ENCODE measurements at regions not wholly inside any gene's neighbourhood (a gene's known extent, or its start where the extent isn't known, plus 50 kb on each side); places are given as distances from the start of the nearest gene placed in this dataset.

DNA sequence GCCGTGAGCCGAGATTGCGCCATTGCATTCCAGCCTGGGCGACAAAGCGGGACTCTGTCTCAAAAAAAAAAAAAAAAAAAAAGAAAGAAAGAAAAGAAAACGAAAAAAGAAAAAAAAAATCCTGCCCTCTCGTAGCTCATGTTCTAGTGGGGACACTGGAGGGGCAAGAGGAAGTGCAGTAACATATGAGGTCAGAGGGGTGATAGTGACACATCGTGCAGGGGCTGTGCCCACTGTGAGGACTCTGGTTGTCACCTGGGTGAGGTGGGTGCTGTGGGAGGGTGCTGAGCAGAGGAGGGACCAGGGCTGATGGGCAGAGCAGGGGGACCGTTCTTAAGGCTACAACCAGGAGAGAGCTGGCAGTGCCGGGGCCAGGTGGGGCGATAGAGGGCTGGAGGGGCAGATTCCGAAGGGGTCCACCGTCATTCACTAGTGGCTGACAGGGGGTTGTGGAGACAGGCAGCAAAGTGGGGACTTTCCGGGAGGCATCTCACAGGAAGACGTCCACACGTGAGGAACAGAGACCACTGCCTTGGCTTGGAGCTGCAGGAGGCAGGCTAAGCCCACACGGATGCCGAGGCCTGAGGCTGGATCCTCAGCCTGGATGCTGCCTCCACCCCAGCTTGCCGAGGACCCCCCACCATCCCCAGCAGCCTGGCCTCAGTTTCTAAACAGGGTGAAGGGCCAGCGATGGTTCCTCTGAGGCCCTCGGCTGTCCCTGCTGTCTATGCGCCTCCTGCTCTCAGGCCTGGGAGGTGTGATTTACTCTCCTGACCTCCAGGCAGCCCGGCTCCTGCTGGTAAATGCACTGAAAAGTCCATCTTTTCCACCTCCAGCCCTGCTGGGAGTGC lies 154.3 kb upstream of the IQSEC1 start:
- no peak overlapping the region for H3K27ac Mint-ChIP-seq
- H3K4me3 Mint-ChIP-seq (ENCODE audit: low read depth) = no peak overlapping the region
- no peak for DNase-seq (ENCODE audit: low spot score, unreplicated experiment)
- no peaks in the 10 kb centered on the region for H3K9me3 Mint-ChIP-seq (ENCODE audit: low read depth)
- TF ChIP-seq, protein P1, sequence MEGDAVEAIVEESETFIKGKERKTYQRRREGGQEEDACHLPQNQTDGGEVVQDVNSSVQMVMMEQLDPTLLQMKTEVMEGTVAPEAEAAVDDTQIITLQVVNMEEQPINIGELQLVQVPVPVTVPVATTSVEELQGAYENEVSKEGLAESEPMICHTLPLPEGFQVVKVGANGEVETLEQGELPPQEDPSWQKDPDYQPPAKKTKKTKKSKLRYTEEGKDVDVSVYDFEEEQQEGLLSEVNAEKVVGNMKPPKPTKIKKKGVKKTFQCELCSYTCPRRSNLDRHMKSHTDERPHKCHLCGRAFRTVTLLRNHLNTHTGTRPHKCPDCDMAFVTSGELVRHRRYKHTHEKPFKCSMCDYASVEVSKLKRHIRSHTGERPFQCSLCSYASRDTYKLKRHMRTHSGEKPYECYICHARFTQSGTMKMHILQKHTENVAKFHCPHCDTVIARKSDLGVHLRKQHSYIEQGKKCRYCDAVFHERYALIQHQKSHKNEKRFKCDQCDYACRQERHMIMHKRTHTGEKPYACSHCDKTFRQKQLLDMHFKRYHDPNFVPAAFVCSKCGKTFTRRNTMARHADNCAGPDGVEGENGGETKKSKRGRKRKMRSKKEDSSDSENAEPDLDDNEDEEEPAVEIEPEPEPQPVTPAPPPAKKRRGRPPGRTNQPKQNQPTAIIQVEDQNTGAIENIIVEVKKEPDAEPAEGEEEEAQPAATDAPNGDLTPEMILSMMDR (IDR thresholded peaks at IDR 0.05; ENCODE audit: unreplicated experiment) = no peak
- H3K36me3 Mint-ChIP-seq (ENCODE audit: insufficient read depth) = no peaks in the 10 kb centered on the region
- peaks cover 3% of the 10 kb centered on the region for H3K27me3 Mint-ChIP-seq
- H3K4me1 Mint-ChIP-seq (ENCODE audit: low read depth) = no peaks in the 10 kb centered on the region

DNA sequence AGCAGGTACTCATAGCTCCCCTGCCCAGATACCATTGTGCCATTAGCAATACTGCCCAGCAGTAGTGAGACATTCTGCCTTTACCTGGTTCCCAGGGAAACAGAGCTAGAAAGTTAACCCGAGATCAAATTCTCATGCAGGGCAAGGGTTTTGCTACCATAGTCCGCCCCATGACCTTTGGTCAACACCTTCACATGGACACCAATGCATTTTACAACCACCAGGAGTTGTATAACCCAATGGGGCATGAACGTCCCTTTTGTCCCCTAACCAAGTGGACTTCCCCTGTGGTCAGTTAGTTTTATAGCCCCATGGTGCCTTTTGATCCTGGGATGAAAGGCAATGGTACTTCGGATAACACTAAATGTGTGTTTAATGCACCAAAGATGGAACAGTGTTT lies 151.7 kb upstream of the IQSEC1 start:
- TF ChIP-seq, protein P1 (IDR thresholded peaks at IDR 0.05; ENCODE audit: unreplicated experiment) = no peak
- H3K27me3 Mint-ChIP-seq = no peaks in the 10 kb centered on the region
- no peaks in the 10 kb centered on the region for H3K4me1 Mint-ChIP-seq (ENCODE audit: low read depth)
- H3K27ac Mint-ChIP-seq = no peak overlapping the region
- no peak overlapping the region for H3K4me3 Mint-ChIP-seq (ENCODE audit: low read depth)
- DNase-seq (ENCODE audit: low spot score, unreplicated experiment) = no peak
- no peaks in the 10 kb centered on the region for H3K36me3 Mint-ChIP-seq (ENCODE audit: insufficient read depth)
- H3K9me3 Mint-ChIP-seq (ENCODE audit: low read depth) = no peaks in the 10 kb centered on the region

DNA sequence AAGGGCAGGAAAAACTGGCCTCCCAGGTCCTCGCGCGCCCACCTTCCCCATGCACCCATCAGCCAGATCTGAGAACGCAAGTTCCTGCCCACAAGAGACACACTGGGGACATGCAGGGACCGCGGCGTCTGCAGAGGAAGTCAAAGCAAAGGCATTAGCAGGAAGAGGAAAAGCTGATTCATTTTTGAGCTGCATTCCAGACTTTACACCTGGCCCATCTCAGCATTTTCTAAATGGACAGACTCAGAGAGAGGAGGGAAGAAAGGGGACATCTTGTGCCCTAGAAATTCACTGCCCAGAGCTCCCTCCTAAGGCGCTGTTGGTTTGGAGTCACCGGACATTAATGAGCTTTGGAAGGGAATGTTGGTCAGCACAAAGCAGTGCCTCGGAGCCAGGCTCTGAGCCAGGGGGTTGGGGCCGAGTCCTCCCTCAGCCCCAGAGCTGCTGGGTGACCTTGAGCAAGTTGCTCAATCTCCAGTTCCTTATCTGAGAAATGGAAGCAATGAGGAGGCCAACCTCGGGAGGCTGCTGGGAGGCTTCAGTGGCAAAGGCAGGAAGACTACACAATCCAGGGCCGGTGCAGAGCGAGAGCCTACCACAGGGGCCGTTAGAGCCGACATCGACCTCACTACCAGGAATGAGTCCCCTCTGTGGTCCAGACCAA lies 150.5 kb upstream of the IQSEC1 start:
- no peaks in the 10 kb centered on the region for H3K36me3 Mint-ChIP-seq (ENCODE audit: insufficient read depth)
- H3K27me3 Mint-ChIP-seq = no peaks in the 10 kb centered on the region
- no peak overlapping the region for H3K4me3 Mint-ChIP-seq (ENCODE audit: low read depth)
- H3K4me1 Mint-ChIP-seq (ENCODE audit: low read depth) = no peaks in the 10 kb centered on the region
- TF ChIP-seq, protein P1 (IDR thresholded peaks at IDR 0.05; ENCODE audit: unreplicated experiment) = no peak
- H3K27ac Mint-ChIP-seq = no peak overlapping the region
- DNase-seq (ENCODE audit: low spot score, unreplicated experiment) = no peak
- no peaks in the 10 kb centered on the region for H3K9me3 Mint-ChIP-seq (ENCODE audit: low read depth)

DNA sequence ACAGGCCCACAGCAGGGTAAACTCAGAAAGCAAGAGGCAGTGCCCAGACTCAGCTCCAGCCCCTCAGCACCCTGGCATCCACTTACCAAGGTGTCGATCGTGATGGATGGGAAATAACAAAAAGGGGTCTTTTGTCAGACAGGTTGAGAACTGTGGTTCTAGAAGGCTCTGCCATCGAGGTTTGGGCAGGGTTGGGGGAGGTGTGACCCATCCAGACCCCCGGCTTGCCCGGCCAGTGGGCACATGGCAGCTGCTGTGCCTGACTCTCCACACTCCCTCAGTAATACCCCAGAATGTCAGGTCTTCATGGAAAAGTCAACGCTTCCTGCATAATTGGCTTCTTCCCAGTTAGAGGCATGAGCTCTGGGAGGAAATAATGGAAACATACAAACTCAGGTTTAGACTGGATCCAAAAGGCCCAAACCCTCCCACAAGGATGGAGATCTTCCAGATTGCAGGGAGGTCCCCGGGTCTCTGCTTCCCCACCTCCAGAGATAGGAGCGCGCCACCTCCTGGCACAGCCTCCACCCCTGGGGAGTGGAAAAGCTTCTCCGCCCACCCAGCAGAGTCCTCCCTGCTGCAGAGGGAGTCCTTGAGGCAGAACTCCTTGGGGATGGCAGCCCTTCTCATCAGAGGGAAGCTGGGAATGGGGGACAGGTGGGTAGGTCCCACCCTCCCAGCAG lies 149.8 kb upstream of the IQSEC1 start:
- no peak overlapping the region for H3K27ac Mint-ChIP-seq
- no peaks in the 10 kb centered on the region for H3K9me3 Mint-ChIP-seq (ENCODE audit: low read depth)
- TF ChIP-seq, protein P1 (IDR thresholded peaks at IDR 0.05; ENCODE audit: unreplicated experiment) = no peak
- no peaks in the 10 kb centered on the region for H3K27me3 Mint-ChIP-seq
- no peak overlapping the region for H3K4me3 Mint-ChIP-seq (ENCODE audit: low read depth)
- no peaks in the 10 kb centered on the region for H3K4me1 Mint-ChIP-seq (ENCODE audit: low read depth)
- H3K36me3 Mint-ChIP-seq (ENCODE audit: insufficient read depth) = no peaks in the 10 kb centered on the region
- DNase-seq (ENCODE audit: low spot score, unreplicated experiment) = no peak

DNA sequence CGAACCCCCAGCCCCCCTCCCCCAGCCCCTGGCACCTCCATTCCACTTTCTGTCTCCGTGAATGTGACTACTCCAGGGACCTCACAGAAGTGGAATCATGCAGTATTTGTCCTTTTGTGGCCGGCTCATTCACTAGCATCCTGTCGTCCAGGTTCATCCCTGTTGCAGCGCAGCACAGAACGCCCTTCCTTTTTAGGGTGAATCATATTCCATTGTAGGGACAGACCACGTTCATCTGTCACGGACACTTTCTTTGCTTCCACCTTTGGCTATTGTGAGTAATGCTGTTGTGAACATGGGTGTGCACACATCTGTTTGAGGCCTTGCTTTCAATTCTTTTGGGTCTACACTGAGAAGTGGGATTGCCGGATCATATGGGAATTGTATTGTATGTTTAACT lies 148.9 kb upstream of the IQSEC1 start:
- Mint-ChIP-seq H3K4me1 (ENCODE audit: low read depth) (no peaks in the 10 kb centered on the region), H3K36me3 (ENCODE audit: insufficient read depth) (no peaks in the 10 kb centered on the region), H3K27ac (no peak overlapping the region), H3K9me3 (ENCODE audit: low read depth) (no peaks in the 10 kb centered on the region), H3K27me3 (no peaks in the 10 kb centered on the region), H3K4me3 (ENCODE audit: low read depth) (no peak overlapping the region)
- TF ChIP-seq, protein P1 (IDR thresholded peaks at IDR 0.05; ENCODE audit: unreplicated experiment) = no peak
- DNase-seq (ENCODE audit: low spot score, unreplicated experiment) = no peak
